GM12878 (cell line): ENCODE measurements at regions not wholly inside any gene's neighbourhood (a gene's known extent, or its start where the extent isn't known, plus 50 kb on each side); places are given as distances from the start of the nearest gene placed in this dataset.

Source experiments
- ATAC-seq: fragments of 200-7000 bp; cut with Tn5 transposase; 3 replicates; pipeline ENCODE4 v1.9.1; 2020; ENCODE audit warnings: mild to moderate bottlenecking, moderate library complexity
- BruUV-seq: library from RNA; stranded (reverse); fragments of 400-500 nt; replicated peaks from 2 replicates; lab custom pipeline; 2021; lab: Mats Ljungman, UMichigan
- CTCF ChIA-PET: fragments of 300-600 bp; sonication (Branson Sonifier 250); formaldehyde crosslinking; extraction: SDS; loops from one replicate; lab custom pipeline; 2021; ENCODE audit warnings: inconsistent platforms; lab: Yijun Ruan, JAX
- POLR2A ChIA-PET: fragments of 350-600 bp; formaldehyde crosslinking; extraction: SDS; loops from one replicate; lab custom pipeline; 2021; ENCODE audit warnings: inconsistent platforms; lab: Charles Lee
- RAD21 ChIA-PET: fragments of 300-600 bp; sonication (Branson Sonifier 250); formaldehyde crosslinking; loops from one replicate; lab custom pipeline; 2023; ENCODE audit warnings: antibody characterized with exemption; ENCODE audit not compliant: unreplicated experiment; lab: Charles Lee
- SMC1A ChIA-PET: fragments of 300-600 bp; sonication (Branson Sonifier 250); formaldehyde crosslinking; loops from one replicate; lab custom pipeline; 2023; ENCODE audit not compliant: unreplicated experiment, uncharacterized antibody; lab: Charles Lee
- DNase-seq: peaks from one replicate; pipeline ENCODE4 v3.0.0-alpha.2; 2011; ENCODE audit warnings: low read depth, low spot score
- FAIRE-seq: peaks from 3 replicates; lab custom pipeline; 2011; peaks lifted over from hg19 to GRCh38; lab: Jason Lieb, UNC
- H2AFZ ChIP-seq: 2 replicates; pipeline ENCODE4 v1.6.0; 2011; ENCODE audit warnings: low read depth, low read length, control low read depth; ENCODE audit not compliant: control insufficient read depth
- H3K27ac ChIP-seq: 2 replicates; pipeline ENCODE4 v1.5.1; 2011; ENCODE audit warnings: control low read depth; ENCODE audit not compliant: control insufficient read depth, insufficient read depth
- H3K27me3 ChIP-seq, 2 experiments: replicated peaks in 1 of 2; 2 replicates each; pipeline versions ENCODE4 v1.6.0 to v1.6.1; 2011; ENCODE audit warnings: low read length in 1 of 2; ENCODE audit not compliant: control insufficient read depth in 2 of 2, insufficient read depth in 2 of 2
- H3K36me3 ChIP-seq, 2 experiments: 2 replicates each; pipeline ENCODE4 v1.5.1; 2011; ENCODE audit warnings: low read length in 1 of 2; ENCODE audit not compliant: control insufficient read depth in 2 of 2, insufficient read depth in 2 of 2
- H3K4me1 ChIP-seq: 2 replicates; pipeline ENCODE4 v1.6.1; 2011; ENCODE audit warnings: mild to moderate bottlenecking, low read length, moderate library complexity, mixed read lengths; ENCODE audit not compliant: control insufficient read depth, insufficient read depth
- H3K4me2 ChIP-seq: 2 replicates; pipeline ENCODE4 v1.6.0; 2011; ENCODE audit warnings: control low read depth; ENCODE audit not compliant: control insufficient read depth, insufficient read depth
- H3K4me3 ChIP-seq: fragments of 200-600 bp; sonication (generic); 2 replicates; pipeline ENCODE4 v1.5.1; 2016
- H3K79me2 ChIP-seq: 2 replicates; pipeline ENCODE4 v1.6.0; 2011; ENCODE audit warnings: low read length; ENCODE audit not compliant: control insufficient read depth, insufficient read depth
- H3K9ac ChIP-seq: 2 replicates; pipeline ENCODE4 v1.8.0; 2011; ENCODE audit warnings: low read length, control low read depth, mixed read lengths; ENCODE audit not compliant: control insufficient read depth, insufficient read depth
- H3K9me3 ChIP-seq: replicated peaks from 3 replicates; pipeline ENCODE4 v1.5.1; 2011; ENCODE audit warnings: mild to moderate bottlenecking, low read length; ENCODE audit not compliant: control insufficient read depth, insufficient read depth
- H4K20me1 ChIP-seq: 2 replicates; pipeline ENCODE4 v1.6.0; 2011; ENCODE audit not compliant: control insufficient read depth, insufficient read depth
- BCLAF1 ChIP-seq: fragments of 450-650 bp; IDR thresholded peaks from 2 replicates; pipeline ENCODE4 v1.6.1; 2017; ENCODE audit warnings: antibody characterized with exemption, mild to moderate bottlenecking, moderate library complexity
- CEBPZ ChIP-seq: fragments of 150-350 bp; IDR thresholded peaks from 2 replicates; pipeline ENCODE4 v1.6.1; 2016; ENCODE audit warnings: low read depth, low read length
- KAT2A ChIP-seq: conservative IDR thresholded peaks from 2 replicates; pipeline ENCODE4 v1.6.1; 2011; ENCODE audit warnings: low read depth, low read length; ENCODE audit not compliant: control insufficient read depth
- MTA3 ChIP-seq: IDR thresholded peaks from 2 replicates; pipeline ENCODE4 v1.6.1; 2012; ENCODE audit warnings: low read length, inconsistent platforms, borderline replicate concordance
- MXI1 ChIP-seq: fragments of 150-350 bp; IDR thresholded peaks from 2 replicates; pipeline ENCODE4 v1.6.1; 2011; ENCODE audit warnings: low read depth, mild to moderate bottlenecking, inconsistent platforms, low read length, improper control_type of control experiment
- NFIC ChIP-seq: IDR thresholded peaks from 2 replicates; pipeline ENCODE4 v1.6.1; 2012; ENCODE audit warnings: low read depth, mild to moderate bottlenecking, inconsistent platforms, low read length, moderate library complexity
- NFXL1 ChIP-seq: fragments of 450-650 bp; IDR thresholded peaks from 2 replicates; pipeline ENCODE4 v1.6.1; 2017; ENCODE audit warnings: antibody characterized with exemption, mild to moderate bottlenecking, borderline replicate concordance
- RB1 ChIP-seq: fragments of 450-650 bp; formaldehyde crosslinking; IDR thresholded peaks from 2 replicates; pipeline ENCODE4 v1.6.1; 2017; ENCODE audit warnings: mild to moderate bottlenecking, borderline replicate concordance
- RELA ChIP-seq: fragments of 450-650 bp; IDR thresholded peaks from 2 replicates; pipeline ENCODE4 v1.8.0; 2014; ENCODE audit warnings: borderline replicate concordance; ENCODE audit not compliant: partially characterized antibody
- RFX5 ChIP-seq: IDR thresholded peaks from 2 replicates; pipeline ENCODE4 v1.6.1; 2011; ENCODE audit warnings: low read depth, low read length, improper control_type of control experiment
- RUNX3 ChIP-seq: IDR thresholded peaks from 2 replicates; pipeline ENCODE4 v1.6.1; 2012; ENCODE audit warnings: low read length, inconsistent platforms
- SREBF2 ChIP-seq: IDR thresholded peaks from 2 replicates; pipeline ENCODE4 v1.6.1; 2012; ENCODE audit warnings: mild to moderate bottlenecking, low read length
- TARDBP ChIP-seq: IDR thresholded peaks from 2 replicates; pipeline ENCODE4 v1.6.1; 2016; ENCODE audit warnings: borderline replicate concordance
- ZBED1 ChIP-seq: IDR thresholded peaks from 2 replicates; pipeline ENCODE4 v1.6.1; 2016; ENCODE audit warnings: borderline replicate concordance
- WGBS: methylation state at CpG from one replicate; pipeline ENCODE4 v1.1.6; 2016; ENCODE audit warnings: low lambda C conversion rate; ENCODE audit not compliant: insufficient replicate concordance, insufficient coverage; ENCODE audit errors: missing lambda C conversion rate; 5-methylcytosine and 5-hydroxymethylcytosine counted together
- in situ Hi-C: fragments of 300-500 bp; cut with MboI; formaldehyde crosslinking; loops from 9 replicates; pipeline ENCODE4 v1.14.3; 2018; ENCODE audit warnings: mixed read lengths
- intact Hi-C: fragments of 100-400 bp; cut with micrococcal nuclease; formaldehyde crosslinking; loops from one replicate; pipeline ENCODE4 v1.14.2; 2022; ENCODE audit not compliant: unreplicated experiment
- TF ChIP-seq, protein P1 (sequence below): IDR thresholded peaks from 2 replicates; pipeline ENCODE4 v1.6.1; 2011; ENCODE audit warnings: borderline replicate concordance, low read depth, mild to moderate bottlenecking, moderate library complexity, mixed read lengths, low read length; ENCODE audit not compliant: insufficient read depth; ENCODE audit errors: extremely low read length

GRCh38 chr3:188964957-188965356, 206.8 kb upstream of the TPRG1 start:
- intact Hi-C loops: no loop called here
- Histone ChIP-seq H3K4me1 (no peaks in the 10 kb centered on the region), H3K36me3 (no peaks in the 10 kb centered on the region), H3K27ac (no peak overlapping the region), H3K27me3 (no peaks in the 10 kb centered on the region), H2AFZ (no peak overlapping the region), H3K4me2 (no peak overlapping the region), H4K20me1 (no peaks in the 10 kb centered on the region), H3K9ac (no peak overlapping the region), H3K79me2 (no peaks in the 10 kb centered on the region), H3K9me3 (no peaks in the 10 kb centered on the region), H3K4me3 (no peak overlapping the region)
- DNase-seq (no peak), FAIRE-seq (no peak), ATAC-seq (no peak)
- TF ChIP-seq SREBF2 (no peak), MTA3 (no peak), NFIC (no peak), MXI1 (no peak), RB1 (no peak), NFXL1 (no peak), KAT2A (no peak), RUNX3 (no peak), BCLAF1 (no peak), RFX5 (no peak), CEBPZ (no peak), ZBED1 (no peak), TARDBP (no peak), RELA (no peak)
- TF ChIP-seq, protein P1, sequence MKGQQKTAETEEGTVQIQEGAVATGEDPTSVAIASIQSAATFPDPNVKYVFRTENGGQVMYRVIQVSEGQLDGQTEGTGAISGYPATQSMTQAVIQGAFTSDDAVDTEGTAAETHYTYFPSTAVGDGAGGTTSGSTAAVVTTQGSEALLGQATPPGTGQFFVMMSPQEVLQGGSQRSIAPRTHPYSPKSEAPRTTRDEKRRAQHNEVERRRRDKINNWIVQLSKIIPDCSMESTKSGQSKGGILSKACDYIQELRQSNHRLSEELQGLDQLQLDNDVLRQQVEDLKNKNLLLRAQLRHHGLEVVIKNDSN: no peak
- CTCF ChIA-PET: interaction anchor here (2.1 kb wide), 1 partner anchor 10 kb away, joined by 7 read pairs; no protein-coding TSS in a partner anchor
- 59% methylated on average over 5 of the region's 5 CpGs for WGBS
- SMC1A ChIA-PET: interaction anchor here (0.8 to 1.4 kb wide), 2 partner anchors 10 to 26 kb away, joined by 3 read pairs; no protein-coding TSS in a partner anchor
- POLR2A ChIA-PET: no interaction called here
- RAD21 ChIA-PET: no interaction called here
- BruUV-seq: no TSS peak
- in situ Hi-C loops: no loop called here
